ENCODE measurements at regions not wholly inside any gene's neighbourhood (a gene's known extent, or its start where the extent isn't known, plus 50 kb on each side); places are given as distances from the start of the nearest gene placed in this dataset.

DNA sequence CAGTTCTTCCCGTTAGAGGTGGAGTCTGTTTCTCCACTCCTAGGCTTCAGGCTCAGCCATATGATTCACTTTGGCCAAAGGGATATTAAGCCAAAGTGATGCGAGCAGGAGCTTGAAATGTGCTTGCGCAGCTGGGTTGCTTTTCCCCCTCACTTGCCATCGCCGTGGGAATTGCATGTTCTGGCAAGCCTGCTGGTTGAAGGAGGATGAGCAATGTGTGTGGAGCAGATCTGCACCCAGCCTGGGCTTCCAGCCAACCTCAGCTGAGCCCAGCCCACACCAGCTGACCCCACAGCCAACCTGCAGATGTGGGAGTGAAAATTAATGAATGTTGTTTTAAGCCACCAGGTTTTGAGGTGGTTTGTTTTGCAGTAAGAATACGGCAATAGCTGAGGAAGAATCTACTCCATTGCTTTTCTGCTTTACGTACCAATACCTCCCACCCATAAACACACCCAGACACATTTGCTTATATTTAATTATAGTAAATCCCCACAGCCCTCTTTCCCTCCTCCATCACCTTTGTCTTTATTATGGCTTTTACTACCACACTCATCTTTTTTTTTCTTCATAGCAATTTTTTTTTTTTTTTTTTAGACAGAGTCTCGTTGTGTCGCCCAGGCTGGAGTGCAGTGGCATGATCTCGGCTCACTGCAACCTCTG is 132.8 kb upstream of the FUNDC1 start (continued):
- TF ChIP-seq, protein P1, sequence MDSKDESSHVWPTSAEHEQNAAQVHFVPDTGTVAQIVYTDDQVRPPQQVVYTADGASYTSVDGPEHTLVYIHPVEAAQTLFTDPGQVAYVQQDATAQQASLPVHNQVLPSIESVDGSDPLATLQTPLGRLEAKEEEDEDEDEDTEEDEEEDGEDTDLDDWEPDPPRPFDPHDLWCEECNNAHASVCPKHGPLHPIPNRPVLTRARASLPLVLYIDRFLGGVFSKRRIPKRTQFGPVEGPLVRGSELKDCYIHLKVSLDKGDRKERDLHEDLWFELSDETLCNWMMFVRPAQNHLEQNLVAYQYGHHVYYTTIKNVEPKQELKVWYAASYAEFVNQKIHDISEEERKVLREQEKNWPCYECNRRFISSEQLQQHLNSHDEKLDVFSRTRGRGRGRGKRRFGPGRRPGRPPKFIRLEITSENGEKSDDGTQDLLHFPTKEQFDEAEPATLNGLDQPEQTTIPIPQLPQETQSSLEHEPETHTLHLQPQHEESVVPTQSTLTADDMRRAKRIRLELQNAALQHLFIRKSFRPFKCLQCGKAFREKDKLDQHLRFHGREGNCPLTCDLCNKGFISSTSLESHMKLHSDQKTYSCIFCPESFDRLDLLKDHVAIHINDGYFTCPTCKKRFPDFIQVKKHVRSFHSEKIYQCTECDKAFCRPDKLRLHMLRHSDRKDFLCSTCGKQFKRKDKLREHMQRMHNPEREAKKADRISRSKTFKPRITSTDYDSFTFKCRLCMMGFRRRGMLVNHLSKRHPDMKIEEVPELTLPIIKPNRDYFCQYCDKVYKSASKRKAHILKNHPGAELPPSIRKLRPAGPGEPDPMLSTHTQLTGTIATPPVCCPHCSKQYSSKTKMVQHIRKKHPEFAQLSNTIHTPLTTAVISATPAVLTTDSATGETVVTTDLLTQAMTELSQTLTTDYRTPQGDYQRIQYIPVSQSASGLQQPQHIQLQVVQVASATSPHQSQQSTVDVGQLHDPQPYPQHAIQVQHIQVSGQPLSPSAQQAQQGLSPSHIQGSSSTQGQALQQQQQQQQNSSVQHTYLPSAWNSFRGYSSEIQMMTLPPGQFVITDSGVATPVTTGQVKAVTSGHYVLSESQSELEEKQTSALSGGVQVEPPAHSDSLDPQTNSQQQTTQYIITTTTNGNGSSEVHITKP (tag by site-specific recombination; IDR thresholded peaks at IDR 0.05), result peak; percentile 82
- TF ChIP-seq MYNN (tag by site-specific recombination; IDR thresholded peaks at IDR 0.05; ENCODE audit: borderline replicate concordance) (no peak), ZNF292 (tag by site-specific recombination; IDR thresholded peaks at IDR 0.05; ENCODE audit: borderline replicate concordance, low read depth) (no peak), ZNF423 (tag by site-specific recombination; IDR thresholded peaks at IDR 0.05) (peak; percentile 72; the same call in 1 of the 2 replicates), TRIM28 (IDR thresholded peaks at IDR 0.05; ENCODE audit: borderline replicate concordance, low read length) (peak; percentile 99), HOXA7 (CRISPR knock-in tag; IDR thresholded peaks at IDR 0.05; ENCODE audit: borderline replicate concordance) (no peak), ZNF571 (tag by site-specific recombination; IDR thresholded peaks at IDR 0.05) (no peak), ZNF404 (tag by site-specific recombination; IDR thresholded peaks at IDR 0.05) (no peak), ZNF701 (tag by site-specific recombination; IDR thresholded peaks at IDR 0.05) (no peak), ZNF248 (tag by site-specific recombination; IDR thresholded peaks at IDR 0.05) (no peak), ZBTB21 (tag by site-specific recombination; IDR thresholded peaks at IDR 0.05) (no peak; the same call in 1 of the 2 replicates), ZNF548 (tag by site-specific recombination; IDR thresholded peaks at IDR 0.05) (no peak), ZFP41 (tag by site-specific recombination; IDR thresholded peaks at IDR 0.05; ENCODE audit: borderline replicate concordance) (no peak), IKZF3 (tag by site-specific recombination; IDR thresholded peaks at IDR 0.05) (peak; percentile 86), SP3 (tag by site-specific recombination; IDR thresholded peaks at IDR 0.05) (peak; percentile 37; the same call in 1 of the 2 replicates), ZNF19 (tag by site-specific recombination; IDR thresholded peaks at IDR 0.05; ENCODE audit: low read depth) (no peak), KLF1 (tag by site-specific recombination; IDR thresholded peaks at IDR 0.05) (peak; percentile 49; the same call in 1 of the 2 replicates), ZNF629 (tag by site-specific recombination; IDR thresholded peaks at IDR 0.05) (peak; percentile 71; the same call in 1 of the 2 replicates), ZNF324 (tag by site-specific recombination; IDR thresholded peaks at IDR 0.05) (no peak), ZNF169 (tag by site-specific recombination; IDR thresholded peaks at IDR 0.05) (no peak), ZNF214 (tag by site-specific recombination; IDR thresholded peaks at IDR 0.05; ENCODE audit: borderline replicate concordance) (no peak), ZSCAN30 (tag by site-specific recombination; IDR thresholded peaks at IDR 0.05) (peak; percentile 70; the same call in 1 of the 2 replicates), ZNF558 (tag by site-specific recombination; IDR thresholded peaks at IDR 0.05) (no peak; the same call in 1 of the 2 replicates)
- TF ChIP-seq, protein P2, sequence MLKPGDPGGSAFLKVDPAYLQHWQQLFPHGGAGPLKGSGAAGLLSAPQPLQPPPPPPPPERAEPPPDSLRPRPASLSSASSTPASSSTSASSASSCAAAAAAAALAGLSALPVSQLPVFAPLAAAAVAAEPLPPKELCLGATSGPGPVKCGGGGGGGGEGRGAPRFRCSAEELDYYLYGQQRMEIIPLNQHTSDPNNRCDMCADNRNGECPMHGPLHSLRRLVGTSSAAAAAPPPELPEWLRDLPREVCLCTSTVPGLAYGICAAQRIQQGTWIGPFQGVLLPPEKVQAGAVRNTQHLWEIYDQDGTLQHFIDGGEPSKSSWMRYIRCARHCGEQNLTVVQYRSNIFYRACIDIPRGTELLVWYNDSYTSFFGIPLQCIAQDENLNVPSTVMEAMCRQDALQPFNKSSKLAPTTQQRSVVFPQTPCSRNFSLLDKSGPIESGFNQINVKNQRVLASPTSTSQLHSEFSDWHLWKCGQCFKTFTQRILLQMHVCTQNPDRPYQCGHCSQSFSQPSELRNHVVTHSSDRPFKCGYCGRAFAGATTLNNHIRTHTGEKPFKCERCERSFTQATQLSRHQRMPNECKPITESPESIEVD (tag by site-specific recombination; IDR thresholded peaks at IDR 0.05), result peak; percentile 58
- TF ChIP-seq, protein P3, sequence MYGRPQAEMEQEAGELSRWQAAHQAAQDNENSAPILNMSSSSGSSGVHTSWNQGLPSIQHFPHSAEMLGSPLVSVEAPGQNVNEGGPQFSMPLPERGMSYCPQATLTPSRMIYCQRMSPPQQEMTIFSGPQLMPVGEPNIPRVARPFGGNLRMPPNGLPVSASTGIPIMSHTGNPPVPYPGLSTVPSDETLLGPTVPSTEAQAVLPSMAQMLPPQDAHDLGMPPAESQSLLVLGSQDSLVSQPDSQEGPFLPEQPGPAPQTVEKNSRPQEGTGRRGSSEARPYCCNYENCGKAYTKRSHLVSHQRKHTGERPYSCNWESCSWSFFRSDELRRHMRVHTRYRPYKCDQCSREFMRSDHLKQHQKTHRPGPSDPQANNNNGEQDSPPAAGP (tag by site-specific recombination; IDR thresholded peaks at IDR 0.05), result peak; percentile 66; the same call in 1 of the 2 replicates
- TF ChIP-seq, protein P4, sequence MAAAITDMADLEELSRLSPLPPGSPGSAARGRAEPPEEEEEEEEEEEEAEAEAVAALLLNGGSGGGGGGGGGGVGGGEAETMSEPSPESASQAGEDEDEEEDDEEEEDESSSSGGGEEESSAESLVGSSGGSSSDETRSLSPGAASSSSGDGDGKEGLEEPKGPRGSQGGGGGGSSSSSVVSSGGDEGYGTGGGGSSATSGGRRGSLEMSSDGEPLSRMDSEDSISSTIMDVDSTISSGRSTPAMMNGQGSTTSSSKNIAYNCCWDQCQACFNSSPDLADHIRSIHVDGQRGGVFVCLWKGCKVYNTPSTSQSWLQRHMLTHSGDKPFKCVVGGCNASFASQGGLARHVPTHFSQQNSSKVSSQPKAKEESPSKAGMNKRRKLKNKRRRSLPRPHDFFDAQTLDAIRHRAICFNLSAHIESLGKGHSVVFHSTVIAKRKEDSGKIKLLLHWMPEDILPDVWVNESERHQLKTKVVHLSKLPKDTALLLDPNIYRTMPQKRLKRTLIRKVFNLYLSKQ (tag by site-specific recombination; IDR thresholded peaks at IDR 0.05; ENCODE audit: borderline replicate concordance), result no peak
- TF ChIP-seq, protein P5, sequence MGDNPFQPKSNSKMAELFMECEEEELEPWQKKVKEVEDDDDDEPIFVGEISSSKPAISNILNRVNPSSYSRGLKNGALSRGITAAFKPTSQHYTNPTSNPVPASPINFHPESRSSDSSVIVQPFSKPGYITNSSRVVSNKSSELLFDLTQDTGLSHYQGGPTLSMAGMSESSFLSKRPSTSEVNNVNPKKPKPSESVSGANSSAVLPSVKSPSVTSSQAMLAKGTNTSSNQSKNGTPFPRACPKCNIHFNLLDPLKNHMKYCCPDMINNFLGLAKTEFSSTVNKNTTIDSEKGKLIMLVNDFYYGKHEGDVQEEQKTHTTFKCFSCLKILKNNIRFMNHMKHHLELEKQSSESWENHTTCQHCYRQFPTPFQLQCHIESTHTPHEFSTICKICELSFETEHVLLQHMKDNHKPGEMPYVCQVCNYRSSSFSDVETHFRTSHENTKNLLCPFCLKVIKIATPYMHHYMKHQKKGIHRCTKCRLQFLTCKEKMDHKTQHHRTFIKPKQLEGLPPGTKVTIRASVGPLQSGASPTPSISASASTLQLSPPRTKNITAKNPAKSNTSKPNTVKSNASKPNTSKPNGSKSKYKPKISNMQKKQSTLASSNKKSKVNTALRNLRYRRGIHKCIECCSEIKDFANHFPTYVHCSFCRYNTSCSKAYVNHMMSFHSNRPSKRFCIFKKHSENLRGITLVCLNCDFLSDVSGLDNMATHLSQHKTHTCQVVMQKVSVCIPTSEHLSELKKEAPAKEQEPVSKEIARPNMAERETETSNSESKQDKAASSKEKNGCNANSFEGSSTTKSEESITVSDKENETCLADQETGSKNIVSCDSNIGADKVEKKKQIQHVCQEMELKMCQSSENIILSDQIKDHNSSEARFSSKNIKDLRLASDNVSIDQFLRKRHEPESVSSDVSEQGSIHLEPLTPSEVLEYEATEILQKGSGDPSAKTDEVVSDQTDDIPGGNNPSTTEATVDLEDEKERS (tag by site-specific recombination; IDR thresholded peaks at IDR 0.05), result no peak
- TF ChIP-seq, protein P6, sequence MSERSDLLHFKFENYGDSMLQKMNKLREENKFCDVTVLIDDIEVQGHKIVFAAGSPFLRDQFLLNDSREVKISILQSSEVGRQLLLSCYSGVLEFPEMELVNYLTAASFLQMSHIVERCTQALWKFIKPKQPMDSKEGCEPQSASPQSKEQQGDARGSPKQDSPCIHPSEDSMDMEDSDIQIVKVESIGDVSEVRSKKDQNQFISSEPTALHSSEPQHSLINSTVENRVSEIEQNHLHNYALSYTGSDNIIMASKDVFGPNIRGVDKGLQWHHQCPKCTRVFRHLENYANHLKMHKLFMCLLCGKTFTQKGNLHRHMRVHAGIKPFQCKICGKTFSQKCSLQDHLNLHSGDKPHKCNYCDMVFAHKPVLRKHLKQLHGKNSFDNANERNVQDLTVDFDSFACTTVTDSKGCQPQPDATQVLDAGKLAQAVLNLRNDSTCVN (tag by site-specific recombination; optimal IDR thresholded peaks at IDR 0.05), result no peak
